ENCODE measurements at regions not wholly inside any gene's neighbourhood (a gene's known extent, or its start where the extent isn't known, plus 50 kb on each side); places are given as distances from the start of the nearest gene placed in this dataset.

- ATAC-seq, result no peak
Measured at GRCh38 chr16:31710134-31710533, 163.5 kb upstream of the ZNF267 start.

More at GRCh38 chr16:31710134-31710533, 163.5 kb upstream of the ZNF267 start:
- DNase-seq (ENCODE audit: low read depth, low spot score), result no peak
- Histone ChIP-seq H3K27ac (ENCODE audit: control insufficient read depth, insufficient read depth) (no peak overlapping the region), H3K79me2 (ENCODE audit: control insufficient read depth, insufficient read depth, low read length) (peaks cover 19% of the 10 kb centered on the region), H3K4me1 (ENCODE audit: control insufficient read depth, insufficient read depth, low read length) (peaks cover 3% of the 10 kb centered on the region; the same call in 1 of the 2 replicates), H3K4me2 (ENCODE audit: control insufficient read depth, insufficient read depth) (no peak overlapping the region), H3K27me3 (replicated peaks in 1 of 2; ENCODE audit: control insufficient read depth in 2 of 2, insufficient read depth in 2 of 2, low read length in 1 of 2) (no peaks in the 10 kb centered on the region), H3K36me3 (ENCODE audit: control insufficient read depth in 2 of 2, insufficient read depth in 2 of 2, low read length in 1 of 2) (peaks cover 15 to 16% of the 10 kb centered on the region in 2 experiments), H4K20me1 (ENCODE audit: control insufficient read depth, insufficient read depth) (no peaks in the 10 kb centered on the region), H2AFZ (ENCODE audit: control insufficient read depth, low read depth, low read length) (no peak overlapping the region), H3K9me3 (replicated peaks; ENCODE audit: control insufficient read depth, insufficient read depth, low read length) (no peaks in the 10 kb centered on the region), H3K9ac (ENCODE audit: control insufficient read depth, insufficient read depth, low read length) (no peak overlapping the region), H3K4me3 (no peak overlapping the region)
- intact Hi-C loops (cut with micrococcal nuclease; ENCODE audit: unreplicated experiment) (loop anchor here (5.0 kb wide), 1 partner anchor 203 kb away; the partner anchor contains the start of gene RUSF1), in situ Hi-C loops (cut with MboI) (loop anchor here (5.0 to 10.0 kb wide), 2 partner anchors 162 to 755 kb away; partner anchors contain the start of genes SETD1A and ZNF267)
- RAD21 ChIA-PET (ENCODE audit: unreplicated experiment), result no interaction called here
- BruUV-seq (replicated peaks), result no TSS peak
- SMC1A ChIA-PET (ENCODE audit: uncharacterized antibody, unreplicated experiment), result interaction anchor here (2.2 kb wide), 1 partner anchor 8 kb away, joined by 6 read pairs; no protein-coding TSS in a partner anchor
- FAIRE-seq, result no peak
- POLR2A ChIA-PET, result interaction anchor here (0.5 to 1.2 kb wide), 2 partner anchors 8 to 273 kb away, joined by 3 to 7 read pairs; no protein-coding TSS in a partner anchor
- WGBS (ENCODE audit: insufficient coverage, insufficient replicate concordance, low lambda C conversion rate, missing lambda C conversion rate), result 84% methylated on average over 10 of the region's 10 CpGs
- CTCF ChIA-PET, result interaction anchor here (1.1 kb wide), 1 partner anchor 259 kb away, joined by 3 read pairs; no protein-coding TSS in a partner anchor
- TF ChIP-seq MEF2A (IDR thresholded peaks at IDR 0.05; ENCODE audit: insufficient read depth, low read depth, low read length), result no peak
- no peak for TF ChIP-seq ZBTB4 (CRISPR knock-in tag; IDR thresholded peaks at IDR 0.05)
- TF ChIP-seq E2F4 (IDR thresholded peaks at IDR 0.05; ENCODE audit: low read depth, low read length), result no peak
- TF ChIP-seq PAX8 (IDR thresholded peaks at IDR 0.05), result no peak
- no peak for TF ChIP-seq MYB (IDR thresholded peaks at IDR 0.05; ENCODE audit: borderline replicate concordance, low read depth, low read length)
- no peak for TF ChIP-seq BHLHE40 (IDR thresholded peaks at IDR 0.05; ENCODE audit: borderline replicate concordance in 1 of 2, low read depth in 2 of 2, low read length in 1 of 2)
- no peak for TF ChIP-seq SREBF2 (IDR thresholded peaks at IDR 0.05; ENCODE audit: low read length)
- TF ChIP-seq, protein P1, sequence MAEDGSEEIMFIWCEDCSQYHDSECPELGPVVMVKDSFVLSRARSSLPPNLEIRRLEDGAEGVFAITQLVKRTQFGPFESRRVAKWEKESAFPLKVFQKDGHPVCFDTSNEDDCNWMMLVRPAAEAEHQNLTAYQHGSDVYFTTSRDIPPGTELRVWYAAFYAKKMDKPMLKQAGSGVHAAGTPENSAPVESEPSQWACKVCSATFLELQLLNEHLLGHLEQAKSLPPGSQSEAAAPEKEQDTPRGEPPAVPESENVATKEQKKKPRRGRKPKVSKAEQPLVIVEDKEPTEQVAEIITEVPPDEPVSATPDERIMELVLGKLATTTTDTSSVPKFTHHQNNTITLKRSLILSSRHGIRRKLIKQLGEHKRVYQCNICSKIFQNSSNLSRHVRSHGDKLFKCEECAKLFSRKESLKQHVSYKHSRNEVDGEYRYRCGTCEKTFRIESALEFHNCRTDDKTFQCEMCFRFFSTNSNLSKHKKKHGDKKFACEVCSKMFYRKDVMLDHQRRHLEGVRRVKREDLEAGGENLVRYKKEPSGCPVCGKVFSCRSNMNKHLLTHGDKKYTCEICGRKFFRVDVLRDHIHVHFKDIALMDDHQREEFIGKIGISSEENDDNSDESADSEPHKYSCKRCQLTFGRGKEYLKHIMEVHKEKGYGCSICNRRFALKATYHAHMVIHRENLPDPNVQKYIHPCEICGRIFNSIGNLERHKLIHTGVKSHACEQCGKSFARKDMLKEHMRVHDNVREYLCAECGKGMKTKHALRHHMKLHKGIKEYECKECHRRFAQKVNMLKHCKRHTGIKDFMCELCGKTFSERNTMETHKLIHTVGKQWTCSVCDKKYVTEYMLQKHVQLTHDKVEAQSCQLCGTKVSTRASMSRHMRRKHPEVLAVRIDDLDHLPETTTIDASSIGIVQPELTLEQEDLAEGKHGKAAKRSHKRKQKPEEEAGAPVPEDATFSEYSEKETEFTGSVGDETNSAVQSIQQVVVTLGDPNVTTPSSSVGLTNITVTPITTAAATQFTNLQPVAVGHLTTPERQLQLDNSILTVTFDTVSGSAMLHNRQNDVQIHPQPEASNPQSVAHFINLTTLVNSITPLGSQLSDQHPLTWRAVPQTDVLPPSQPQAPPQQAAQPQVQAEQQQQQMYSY (CRISPR knock-in tag; IDR thresholded peaks at IDR 0.05), result no peak
- TF ChIP-seq NR2C2 (IDR thresholded peaks at IDR 0.05; ENCODE audit: borderline replicate concordance, control insufficient read depth, insufficient read length, low read depth), result no peak
- no peak for TF ChIP-seq STAT3 (IDR thresholded peaks at IDR 0.05; ENCODE audit: low read depth, low read length)
- TF ChIP-seq, protein P2, sequence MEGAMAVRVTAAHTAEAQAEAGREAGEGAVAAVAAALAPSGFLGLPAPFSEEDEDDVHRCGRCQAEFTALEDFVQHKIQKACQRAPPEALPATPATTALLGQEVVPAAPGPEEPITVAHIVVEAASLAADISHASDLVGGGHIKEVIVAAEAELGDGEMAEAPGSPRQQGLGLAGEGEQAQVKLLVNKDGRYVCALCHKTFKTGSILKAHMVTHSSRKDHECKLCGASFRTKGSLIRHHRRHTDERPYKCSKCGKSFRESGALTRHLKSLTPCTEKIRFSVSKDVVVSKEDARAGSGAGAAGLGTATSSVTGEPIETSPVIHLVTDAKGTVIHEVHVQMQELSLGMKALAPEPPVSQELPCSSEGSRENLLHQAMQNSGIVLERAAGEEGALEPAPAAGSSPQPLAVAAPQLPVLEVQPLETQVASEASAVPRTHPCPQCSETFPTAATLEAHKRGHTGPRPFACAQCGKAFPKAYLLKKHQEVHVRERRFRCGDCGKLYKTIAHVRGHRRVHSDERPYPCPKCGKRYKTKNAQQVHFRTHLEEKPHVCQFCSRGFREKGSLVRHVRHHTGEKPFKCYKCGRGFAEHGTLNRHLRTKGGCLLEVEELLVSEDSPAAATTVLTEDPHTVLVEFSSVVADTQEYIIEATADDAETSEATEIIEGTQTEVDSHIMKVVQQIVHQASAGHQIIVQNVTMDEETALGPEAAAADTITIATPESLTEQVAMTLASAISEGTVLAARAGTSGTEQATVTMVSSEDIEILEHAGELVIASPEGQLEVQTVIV (IDR thresholded peaks at IDR 0.05; ENCODE audit: borderline replicate concordance, partially characterized antibody), result no peak

All from GM12878 (cell line).